ENCODE measurements at regions not wholly inside any gene's neighbourhood (a gene's known extent, or its start where the extent isn't known, plus 50 kb on each side); places are given as distances from the start of the nearest gene placed in this dataset.

GRCh38 chr10:84077768-84078167 lies 61.5 kb upstream of the GHITM start:
- DNase-seq, result no peak

DNA sequence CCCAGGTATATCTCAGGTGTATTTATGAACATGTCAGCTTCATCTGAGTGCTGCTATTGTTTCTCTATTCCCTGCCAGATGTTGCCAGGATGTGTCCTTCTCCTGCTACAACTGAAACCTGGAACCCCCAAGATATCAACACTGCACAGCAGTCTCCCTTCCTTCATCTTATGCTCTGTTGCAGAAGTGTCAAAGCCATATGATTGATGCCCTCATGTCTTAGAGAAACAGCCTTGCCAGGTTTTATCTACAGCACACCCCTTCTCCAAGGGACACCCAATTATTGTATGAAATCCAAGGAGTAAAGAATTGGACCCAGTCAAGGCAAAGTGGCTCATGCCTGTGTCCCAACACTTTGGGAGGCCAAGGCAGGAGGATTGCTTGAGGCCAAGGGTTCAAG lies 60.5 kb upstream of the GHITM start:
- DNase-seq, result no peak

DNA sequence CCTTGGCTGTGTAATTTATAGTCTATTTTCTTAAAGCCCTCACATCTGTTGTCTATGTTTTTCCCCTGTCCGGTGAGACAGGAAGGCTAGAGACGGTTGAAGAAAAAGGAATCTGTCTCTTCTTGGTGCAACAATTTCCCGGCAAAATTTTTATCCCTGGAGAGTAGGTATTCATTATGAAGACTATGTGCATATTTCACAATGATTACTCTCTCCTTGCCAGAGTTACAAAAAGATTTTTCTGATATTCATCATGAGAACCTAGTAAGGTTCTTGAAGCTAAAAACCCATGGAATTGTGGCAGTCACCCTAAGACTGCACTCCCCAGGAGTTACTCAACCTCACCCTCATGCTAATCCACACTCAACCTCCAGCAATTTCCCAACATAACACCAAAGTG lies 55.0 kb upstream of the GHITM start:
- DNase-seq, result no peak

DNA sequence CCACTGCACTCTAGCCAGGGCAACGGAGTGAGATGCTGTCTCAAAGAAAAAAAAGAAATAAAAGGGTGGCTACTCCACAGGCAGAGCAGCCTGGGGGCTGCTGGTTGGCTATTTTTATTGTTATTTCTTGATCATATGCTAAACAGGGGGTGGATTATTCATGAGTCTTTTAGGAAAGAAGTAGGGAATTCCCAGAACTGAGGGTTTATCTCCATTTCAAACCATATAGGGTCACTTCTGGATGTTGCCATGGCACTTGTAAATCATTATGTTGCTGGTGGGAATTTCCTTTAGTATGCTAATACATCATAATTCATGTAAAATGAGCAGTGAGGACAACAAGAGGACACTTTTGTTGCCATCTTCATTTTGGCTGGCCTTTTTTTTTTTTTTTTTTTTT lies 52.1 kb upstream of the GHITM start:
- DNase-seq, result no peak

DNA sequence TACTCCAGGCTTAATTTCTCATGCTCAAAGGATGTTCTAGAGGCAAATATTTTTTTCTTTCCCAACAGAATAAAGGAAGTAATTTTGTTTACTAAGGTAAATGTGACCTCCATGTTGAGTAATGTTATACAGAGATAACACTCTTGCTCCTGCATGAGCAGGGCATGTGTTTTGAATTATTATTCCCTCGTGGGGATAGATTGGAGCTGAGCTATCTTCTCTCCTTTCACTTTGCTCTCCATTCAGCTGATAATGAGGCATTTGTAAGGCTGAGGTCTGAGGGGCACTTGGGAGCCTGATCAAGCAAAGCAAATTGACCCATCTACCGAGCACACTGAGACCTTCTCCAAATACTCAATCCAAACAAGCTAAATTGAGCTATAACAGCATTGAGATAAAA lies 50.7 kb upstream of the GHITM start:
- DNase-seq, result no peak

DNA sequence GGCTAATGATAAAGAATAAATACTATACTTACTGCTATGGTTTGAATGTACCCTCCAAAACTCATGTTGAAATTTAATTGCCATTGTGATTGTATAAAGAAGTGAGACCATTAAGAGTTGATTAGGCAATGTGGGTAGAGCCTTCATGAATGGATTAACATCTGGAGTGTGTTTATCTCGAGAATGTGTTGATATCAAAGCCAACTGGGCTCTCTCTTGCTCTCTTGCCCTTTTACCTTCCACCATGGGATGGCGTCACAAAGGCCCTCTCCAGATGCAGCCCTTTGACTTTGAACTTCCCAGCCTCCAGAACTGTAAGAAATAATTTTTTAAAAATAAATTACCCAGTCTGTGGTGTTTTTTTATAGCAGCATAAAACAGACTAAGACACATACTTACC lies 50.1 kb upstream of the GHITM start:
- no peak for DNase-seq
